SK-N-MC (cell line): ENCODE measurements at regions not wholly inside any gene's neighbourhood (a gene's known extent, or its start where the extent isn't known, plus 50 kb on each side); places are given as distances from the start of the nearest gene placed in this dataset.

Experiments
- EZH2 ChIP-seq: fragments of 200-600 bp; sonication (generic); IDR thresholded peaks from one replicate; pipeline ENCODE4 v1.6.1; 2017; ENCODE audit warnings: antibody characterized with exemption
- POLR2AphosphoS5 ChIP-seq: IDR thresholded peaks from 2 replicates; pipeline ENCODE4 v1.6.1; 2012; ENCODE audit warnings: mild to moderate bottlenecking, low read depth, low read length, borderline replicate concordance

DNA sequence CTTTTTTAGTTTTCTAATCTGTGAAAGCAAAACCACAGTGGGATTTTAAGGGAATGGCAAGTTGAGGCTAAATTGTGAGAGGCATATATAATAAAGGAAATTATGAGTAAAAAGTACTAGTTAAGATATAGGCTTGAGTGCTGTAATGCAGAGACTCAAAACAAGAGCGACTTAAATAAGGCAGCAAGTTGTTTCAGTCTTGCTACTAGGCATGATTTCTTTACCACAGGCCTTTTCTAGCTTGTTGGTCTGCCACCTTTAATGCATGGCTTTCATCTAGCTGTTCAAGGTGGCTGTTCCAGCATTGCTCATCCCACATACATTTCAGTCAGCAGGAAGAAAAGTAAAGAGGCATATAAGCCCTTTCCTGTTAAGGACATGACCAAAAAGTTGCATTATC, 427.9 kb upstream of the ADAMTSL1 start:
- TF ChIP-seq EZH2 (no peak), POLR2AphosphoS5 (no peak)
